Ovary (tissue), 7 donors: ENCODE measurements at regions not wholly inside any gene's neighbourhood (a gene's known extent, or its start where the extent isn't known, plus 50 kb on each side); places are given as distances from the start of the nearest gene placed in this dataset.

Experiments
- DNase-seq, 5 donors: peaks; one replicate each; pipeline ENCODE4 v3.0.0-alpha.2; 2019 to 2020
- H3K27ac ChIP-seq, 2 donors: fragments of 200-600 bp; one replicate each; pipeline versions ENCODE4 v1.5.1 to v1.8.0; 2019 to 2022
- H3K27me3 ChIP-seq: fragments of 200-600 bp; one replicate; pipeline ENCODE4 v1.8.0; 2022
- H3K36me3 ChIP-seq: fragments of 200-600 bp; sonication (generic); one replicate; pipeline ENCODE4 v1.5.1; 2019
- H3K4me1 ChIP-seq: one replicate; pipeline ENCODE4 v1.8.1; 2013; ENCODE audit warnings: mild to moderate bottlenecking, moderate library complexity; ENCODE audit not compliant: insufficient read depth
- H3K4me3 ChIP-seq: fragments of 200-600 bp; sonication (generic); one replicate; pipeline ENCODE4 v1.5.1; 2017
- H3K9me3 ChIP-seq, 2 donors: fragments of 200-600 bp in 1 of 2; sonication (generic) in 1 of 2; one replicate each; pipeline versions ENCODE4 v1.5.1 to v1.8.1; 2013 to 2019; ENCODE audit warnings: mild to moderate bottlenecking in 1 of 2, moderate library complexity in 1 of 2
- CTCF ChIP-seq, 3 donors: fragments of 450-650 bp in 2 of 3; fragments of 200-600 bp in 1 of 3; IDR thresholded peaks; one replicate each; pipeline versions ENCODE4 v1.5.1 to v1.8.0; 2016 to 2022; ENCODE audit warnings: antibody characterized with exemption in 3 of 3, mild to moderate bottlenecking in 1 of 3
- EP300 ChIP-seq: sonication (generic); formaldehyde crosslinking; IDR thresholded peaks from one replicate; pipeline ENCODE4 v1.6.1; 2017; ENCODE audit warnings: antibody characterized with exemption
- POLR2A ChIP-seq: fragments of 450-650 bp; IDR thresholded peaks from one replicate; pipeline ENCODE4 v1.6.1; 2017; ENCODE audit warnings: antibody characterized with exemption, mild to moderate bottlenecking, moderate library complexity
- WGBS, 3 donors: extraction: QIAGEN DNeasy Blood & Tissue Kit in 1 of 3; methylation state at CpG; one replicate each; pipeline versions ENCODE4 v1.1.5 to v1.1.7; 2013 to 2017; 5-methylcytosine and 5-hydroxymethylcytosine counted together
- intact Hi-C, 4 donors: fragments of 100-400 bp; cut with DNase I; formaldehyde crosslinking; loops; one replicate each; pipeline versions ENCODE4 v1.11.0 to v1.15.1; 2022 to 2023
- donor health status: DM: no; HTN: no; CAD: no; lungs with moderate emphysema.
- donor health status: DM: no; HTN: no; CAD: no.
- donor health status: Bipolar disorder and iron deficiency.
- donor health status: DM: no; HTN: no; CAD: no.
- donor health status: DM: yes; HTN: yes; CAD: no.

GRCh38 chr20:10731190-10731965 lies 57.6 kb upstream of the JAG1 start:
- H3K27ac ChIP-seq, result no peak overlapping the region
- no peaks in the 10 kb centered on the region for H3K4me1 ChIP-seq
- H3K9me3 ChIP-seq, result no peaks in the 10 kb centered on the region
- no peak for DNase-seq
- H3K36me3 ChIP-seq, result no peaks in the 10 kb centered on the region
- TF ChIP-seq CTCF (IDR thresholded peaks at IDR 0.05) (no peak), POLR2A (no peak), EP300 (no peak)
- intact Hi-C loops, result no loop called here
- 43 to 59% (median 49%) methylated on average over 6 of the region's 6 CpGs for WGBS, 3 donors
- no peak overlapping the region for H3K4me3 ChIP-seq
- H3K27me3 ChIP-seq, result no peaks in the 10 kb centered on the region

- intact Hi-C loops, result no loop called here
- H3K36me3 ChIP-seq, result no peaks in the 10 kb centered on the region
- no peak overlapping the region for H3K27ac ChIP-seq
- no peaks in the 10 kb centered on the region for H3K9me3 ChIP-seq
- 91 to 97% (median 97%) methylated on average over 1 of the region's 1 CpG for WGBS, 3 donors
- no peak for DNase-seq
- no peaks in the 10 kb centered on the region for H3K27me3 ChIP-seq
- TF ChIP-seq EP300, result no peak
- TF ChIP-seq CTCF (IDR thresholded peaks at IDR 0.05), result no peak
- TF ChIP-seq POLR2A, result no peak
- no peaks in the 10 kb centered on the region for H3K4me1 ChIP-seq
- no peak overlapping the region for H3K4me3 ChIP-seq
These were observed 59.3 kb upstream of the JAG1 start for GRCh38 chr20:10733122-10733521.

GRCh38 chr20:10735195-10735949 lies 61.6 kb upstream of the JAG1 start:
- intact Hi-C loops, result no loop called here
- H3K36me3 ChIP-seq, result no peaks in the 10 kb centered on the region
- H3K27me3 ChIP-seq, result no peaks in the 10 kb centered on the region
- no peaks in the 10 kb centered on the region for H3K9me3 ChIP-seq
- WGBS, 3 donors, result 76 to 84% (median 80%) methylated on average over 14 of the region's 14 CpGs
- no peak overlapping the region for H3K4me3 ChIP-seq
- DNase-seq, result no peak
- H3K27ac ChIP-seq, result no peak overlapping the region
- H3K4me1 ChIP-seq, result peaks cover 5% of the 10 kb centered on the region
- TF ChIP-seq CTCF (IDR thresholded peaks at IDR 0.05), result no peak
- no peak for TF ChIP-seq EP300
- no peak for TF ChIP-seq POLR2A

GRCh38 chr20:10739134-10739533 lies 65.3 kb upstream of the JAG1 start:
- no peaks in the 10 kb centered on the region for H3K27me3 ChIP-seq
- intact Hi-C loops, result no loop called here
- TF ChIP-seq POLR2A, result no peak
- no peak for TF ChIP-seq CTCF (IDR thresholded peaks at IDR 0.05)
- TF ChIP-seq EP300, result no peak
- no peaks in the 10 kb centered on the region for H3K9me3 ChIP-seq
- peak overlapping the region; percentile 15 for H3K4me3 ChIP-seq
- DNase-seq, result no peak
- WGBS, 3 donors, result 15 to 19% (median 18%) methylated on average over 1 of the region's 1 CpG
- no peaks in the 10 kb centered on the region for H3K36me3 ChIP-seq
- peaks cover 11% of the 10 kb centered on the region for H3K4me1 ChIP-seq
- no peak overlapping the region for H3K27ac ChIP-seq
